ENCODE measurements at regions not wholly inside any gene's neighbourhood (a gene's known extent, or its start where the extent isn't known, plus 50 kb on each side); places are given as distances from the start of the nearest gene placed in this dataset.

DNA sequence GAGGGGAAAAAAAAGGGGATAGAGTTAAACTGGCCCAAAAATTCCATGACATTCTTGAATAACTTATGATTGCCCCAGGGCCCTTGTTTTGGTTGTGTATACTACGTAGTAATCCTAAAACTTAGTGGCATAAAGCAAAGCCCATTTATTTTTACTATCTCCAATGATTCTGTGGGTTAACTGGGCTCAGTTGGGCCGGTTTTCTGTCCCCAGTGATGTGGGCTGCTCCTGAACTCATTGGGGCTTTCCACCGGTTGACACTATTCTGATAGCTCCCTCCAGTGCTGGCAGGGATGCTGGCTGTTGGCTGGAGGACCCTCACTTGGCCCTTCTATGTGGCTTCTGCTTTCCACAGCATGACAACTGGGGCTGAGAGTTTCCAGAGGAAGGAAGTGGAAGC, 60.0 kb upstream of the TGIF1 start:
- no peak overlapping the region for H2AFZ ChIP-seq (replicated peaks; ENCODE audit: low read length, poor library complexity)
- H3K9ac ChIP-seq (ENCODE audit: low read depth, low read length): no peak overlapping the region
- no peaks in the 10 kb centered on the region; the same call in 1 of the 2 replicates for H3K27me3 ChIP-seq (ENCODE audit: control insufficient read depth, insufficient read depth, low read length)
- no peak overlapping the region for H2BK5ac ChIP-seq (ENCODE audit: low read depth, low read length, poor library complexity, severe bottlenecking)
- H2BK15ac ChIP-seq (ENCODE audit: low read depth, low read length): no peak overlapping the region
- H3K4me2 ChIP-seq (ENCODE audit: low read depth, low read length): no peak overlapping the region
- in situ Hi-C loops (cut with MboI; ENCODE audit: low sequenced_read_pairs) (no loop called here), intact Hi-C loops (cut with micrococcal nuclease) (no loop called here), dilution Hi-C loops (cut with HindIII; ENCODE audit: low sequenced_read_pairs, unreplicated experiment) (no loop called here)
- H4K91ac ChIP-seq (ENCODE audit: insufficient read depth, low read depth, low read length): no peak overlapping the region
- no peaks in the 10 kb centered on the region for H3K36me3 ChIP-seq (ENCODE audit: control insufficient read depth, insufficient read depth, low read length)
- H3K9me3 ChIP-seq (ENCODE audit: control insufficient read depth, insufficient read depth, low read length): peaks cover 5% of the 10 kb centered on the region
- H2AK5ac ChIP-seq (ENCODE audit: low read depth, low read length): no peak overlapping the region
- no peaks in the 10 kb centered on the region for H3K4me1 ChIP-seq (ENCODE audit: control insufficient read depth, insufficient read depth, low read length)
- no TSS peak for BruUV-seq (replicated peaks)
- H3K9me1 ChIP-seq (ENCODE audit: insufficient read depth, low read length): no peaks in the 10 kb centered on the region
- H3K18ac ChIP-seq (ENCODE audit: low read depth, low read length): no peak overlapping the region
- no peak overlapping the region for H2BK20ac ChIP-seq (ENCODE audit: low read depth, low read length)
- ChIA-PET POLR2A (ENCODE audit: unreplicated experiment) (interaction anchor here (0.6 kb wide), 1 partner anchor 13 kb away, joined by 3 read pairs; no protein-coding TSS in a partner anchor), CTCF (no interaction called here)
- no peaks in the 10 kb centered on the region for H3K79me1 ChIP-seq (ENCODE audit: low read depth in 1 of 2, low read length in 2 of 2)
- H3K27ac ChIP-seq (ENCODE audit: insufficient read depth, low read length): no peak overlapping the region
- WGBS, 2 experiments (ENCODE audit: extremely low coverage in 2 of 2, insufficient read length in 1 of 2): 71% methylated on average over 1 of the region's 3 CpGs; no CpG with 5 or more reads in 1 of the 2 experiments
- no peak overlapping the region for H2BK120ac ChIP-seq (ENCODE audit: low read depth, low read length)
- no peak overlapping the region for H3K14ac ChIP-seq (replicated peaks; ENCODE audit: low read depth, low read length)
- TF ChIP-seq NFE2L2 (IDR thresholded peaks at IDR 0.05; ENCODE audit: low read depth, low read length): no peak
- no peak overlapping the region for H3K4ac ChIP-seq (ENCODE audit: low read depth, low read length)
- H3K4me3 ChIP-seq (ENCODE audit: insufficient read depth, low read depth, low read length): no peak overlapping the region
- H3K23ac ChIP-seq (ENCODE audit: low read depth, low read length): no peak overlapping the region
- ATAC-seq (ENCODE audit: low read depth) (no peak), DNase-seq (no peak)
- H4K8ac ChIP-seq (ENCODE audit: low read depth in 2 of 2, low read length in 2 of 2): no peak overlapping the region
- no peak overlapping the region for H4K5ac ChIP-seq (ENCODE audit: low read depth, low read length)
- H3K56ac ChIP-seq (ENCODE audit: extremely low read depth, insufficient read depth, low read length): no peak overlapping the region
- H4K20me1 ChIP-seq (ENCODE audit: insufficient read depth, low read length): no peaks in the 10 kb centered on the region
- no peak overlapping the region for H2AK9ac ChIP-seq (replicated peaks; ENCODE audit: low read depth, low read length, poor library complexity)

Measured in IMR-90 (cell line).